ENCODE measurements at regions not wholly inside any gene's neighbourhood (a gene's known extent, or its start where the extent isn't known, plus 50 kb on each side); places are given as distances from the start of the nearest gene placed in this dataset.

- DNase-seq (ENCODE audit: low read depth), result no peak
- no peak overlapping the region for H3K4me3 ChIP-seq (ENCODE audit: low read length)
- TF ChIP-seq CTCF (conservative IDR thresholded peaks at IDR 0.05; ENCODE audit: low read length), result no peak
These were observed 131.4 kb downstream of the UCHL1 start for GRCh38 chr4:41388080-41388479.

- no peak overlapping the region for H3K4me3 ChIP-seq (ENCODE audit: low read length)
- DNase-seq (ENCODE audit: low read depth), result no peak
- no peak for TF ChIP-seq CTCF (conservative IDR thresholded peaks at IDR 0.05; ENCODE audit: low read length)
These were observed 132.6 kb downstream of the UCHL1 start for GRCh38 chr4:41389356-41389755.

GRCh38 chr4:41390661-41391060, 133.9 kb downstream of the UCHL1 start:
- TF ChIP-seq CTCF (conservative IDR thresholded peaks at IDR 0.05; ENCODE audit: low read length), result no peak
- no peak for DNase-seq (ENCODE audit: low read depth)

DNA sequence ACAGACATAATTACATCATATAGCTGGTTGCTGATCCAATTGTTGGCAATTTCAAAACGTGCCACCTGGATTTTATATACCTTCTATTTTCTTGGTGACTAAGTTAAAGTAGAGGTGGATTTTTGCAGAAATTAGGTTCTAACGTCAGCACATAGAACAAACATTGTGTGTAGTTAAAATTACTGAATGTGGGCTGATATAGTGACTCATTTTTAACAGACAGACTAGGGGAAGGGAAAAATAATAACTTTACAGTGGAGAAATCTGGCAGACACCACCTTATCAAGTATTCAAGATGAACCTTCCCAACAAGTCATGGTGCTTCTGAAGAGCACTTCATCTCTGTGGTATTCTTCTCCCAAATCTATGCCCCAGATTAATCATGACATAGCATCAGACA, 134.5 kb downstream of the UCHL1 start:
- H3K4me3 ChIP-seq (ENCODE audit: low read length), result no peak overlapping the region
- no peak for TF ChIP-seq CTCF (conservative IDR thresholded peaks at IDR 0.05; ENCODE audit: low read length)
- DNase-seq (ENCODE audit: low read depth), result no peak

More at GRCh38 chr4:41390661-41391060, 133.9 kb downstream of the UCHL1 start:
- H3K4me3 ChIP-seq (ENCODE audit: low read length), result no peak overlapping the region

- H3K4me3 ChIP-seq (ENCODE audit: low read length), result no peak overlapping the region
- no peak for TF ChIP-seq CTCF (conservative IDR thresholded peaks at IDR 0.05; ENCODE audit: low read length)
- peak; percentile 4 for DNase-seq (ENCODE audit: low read depth)
These were observed 137.8 kb downstream of the UCHL1 start for GRCh38 chr4:41394481-41394894.

- TF ChIP-seq CTCF (conservative IDR thresholded peaks at IDR 0.05; ENCODE audit: low read length), result no peak
These were observed 139.5 kb downstream of the UCHL1 start for GRCh38 chr4:41396214-41396613.

DNA sequence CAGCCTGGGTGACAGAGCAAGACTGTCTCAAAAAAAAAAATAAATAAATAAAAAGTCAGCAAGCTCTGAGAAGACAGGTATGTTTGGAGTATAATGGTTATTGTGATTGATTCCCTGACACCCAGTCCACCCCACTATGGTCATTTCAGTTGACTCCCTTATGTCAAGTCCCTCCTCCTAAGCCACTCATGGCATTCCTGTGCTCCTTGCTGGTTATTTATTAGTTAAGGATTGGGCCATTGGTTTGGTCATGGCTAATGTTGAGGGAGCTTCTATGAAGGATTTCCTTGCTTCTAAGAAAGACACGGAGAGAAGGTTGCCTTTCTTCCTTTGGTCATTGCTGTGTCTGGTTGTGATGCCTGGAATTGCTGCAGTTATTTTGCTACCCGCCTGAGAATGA, 140.1 kb downstream of the UCHL1 start:
- TF ChIP-seq CTCF (conservative IDR thresholded peaks at IDR 0.05; ENCODE audit: low read length), result no peak

More at GRCh38 chr4:41396214-41396613, 139.5 kb downstream of the UCHL1 start:
- DNase-seq (ENCODE audit: low read depth), result no peak
- H3K4me3 ChIP-seq (ENCODE audit: low read length), result no peak overlapping the region

More for the DNA sequence above, 140.1 kb downstream of the UCHL1 start:
- no peak overlapping the region for H3K4me3 ChIP-seq (ENCODE audit: low read length)
- no peak for DNase-seq (ENCODE audit: low read depth)
